MM.1S (cell line): ENCODE measurements at regions not wholly inside any gene's neighbourhood (a gene's known extent, or its start where the extent isn't known, plus 50 kb on each side); places are given as distances from the start of the nearest gene placed in this dataset.

Experiments
- DNase-seq: peaks from one replicate; pipeline ENCODE4 v3.0.0-alpha.2; 2015
- H2AFZ ChIP-seq: fragments of 300-600 bp; sonication (generic); 2 replicates; pipeline ENCODE4 v1.6.0; 2016; ENCODE audit warnings: antibody characterized with exemption, low read length
- H3F3A ChIP-seq: fragments of 300-600 bp; sonication (generic); 2 replicates; pipeline ENCODE4 v1.6.1; 2016; ENCODE audit warnings: mild to moderate bottlenecking, antibody characterized with exemption, low read length, moderate library complexity, mixed read lengths; ENCODE audit not compliant: insufficient read depth
- H3K27ac ChIP-seq: fragments of 300-600 bp; sonication (generic); 2 replicates; pipeline ENCODE4 v1.5.1; 2016; ENCODE audit warnings: mild to moderate bottlenecking, low read length
- H3K27me3 ChIP-seq: fragments of 300-600 bp; sonication (generic); replicated peaks from 2 replicates; pipeline ENCODE4 v1.6.0; 2016; ENCODE audit warnings: low read length; ENCODE audit not compliant: insufficient read depth
- H3K36me3 ChIP-seq: fragments of 300-600 bp; sonication (generic); replicated peaks from 2 replicates; pipeline ENCODE4 v1.6.1; 2016; ENCODE audit warnings: mild to moderate bottlenecking, low read length, mixed read lengths; ENCODE audit not compliant: insufficient read depth
- H3K4me1 ChIP-seq: fragments of 300-600 bp; sonication (generic); 2 replicates; pipeline ENCODE4 v1.6.1; 2016; ENCODE audit warnings: low read length, mixed read lengths
- H3K4me2 ChIP-seq: fragments of 300-600 bp; sonication (generic); 2 replicates; pipeline ENCODE4 v1.6.0; 2016; ENCODE audit warnings: low read depth, low read length
- H3K4me3 ChIP-seq: fragments of 300-600 bp; sonication (generic); 2 replicates; pipeline ENCODE4 v1.5.1; 2016; ENCODE audit warnings: low read length, mixed read lengths
- H3K79me2 ChIP-seq: fragments of 300-600 bp; sonication (generic); 2 replicates; pipeline ENCODE4 v1.6.1; 2016; ENCODE audit warnings: mixed run types, low read length, mixed read lengths
- H3K9ac ChIP-seq: fragments of 300-600 bp; sonication (generic); 2 replicates; pipeline ENCODE4 v1.6.1; 2016; ENCODE audit warnings: low read length, mixed read lengths
- H3K9me2 ChIP-seq: fragments of 300-600 bp; sonication (generic); replicated peaks from 2 replicates; pipeline ENCODE4 v1.6.1; 2016; ENCODE audit warnings: mild to moderate bottlenecking, low read length, mixed read lengths; ENCODE audit not compliant: insufficient read depth
- H3K9me3 ChIP-seq: fragments of 300-600 bp; sonication (generic); replicated peaks from 2 replicates; pipeline ENCODE4 v1.6.1; 2016; ENCODE audit warnings: mild to moderate bottlenecking, low read length, mixed read lengths; ENCODE audit not compliant: insufficient read depth
- H4K20me1 ChIP-seq: fragments of 300-600 bp; sonication (generic); 2 replicates; pipeline ENCODE4 v1.6.1; 2016; ENCODE audit warnings: mild to moderate bottlenecking, low read length, moderate library complexity, mixed read lengths; ENCODE audit not compliant: insufficient read depth
- CTCF ChIP-seq: fragments of 300-600 bp; sonication (generic); IDR thresholded peaks from 2 replicates; pipeline ENCODE4 v1.5.1; 2016; ENCODE audit warnings: antibody characterized with exemption, low read length, mixed read lengths
- EZH2 ChIP-seq: fragments of 300-600 bp; sonication (generic); optimal IDR thresholded peaks from 2 replicates; pipeline ENCODE3; 2017; ENCODE audit warnings: low read depth, mild to moderate bottlenecking, antibody characterized with exemption, low read length, mixed read lengths
- EZH2phosphoT487 ChIP-seq: fragments of 300-600 bp; sonication (generic); IDR thresholded peaks from 2 replicates; pipeline ENCODE4 v1.6.1; 2018; ENCODE audit warnings: antibody characterized with exemption, low read length

DNA sequence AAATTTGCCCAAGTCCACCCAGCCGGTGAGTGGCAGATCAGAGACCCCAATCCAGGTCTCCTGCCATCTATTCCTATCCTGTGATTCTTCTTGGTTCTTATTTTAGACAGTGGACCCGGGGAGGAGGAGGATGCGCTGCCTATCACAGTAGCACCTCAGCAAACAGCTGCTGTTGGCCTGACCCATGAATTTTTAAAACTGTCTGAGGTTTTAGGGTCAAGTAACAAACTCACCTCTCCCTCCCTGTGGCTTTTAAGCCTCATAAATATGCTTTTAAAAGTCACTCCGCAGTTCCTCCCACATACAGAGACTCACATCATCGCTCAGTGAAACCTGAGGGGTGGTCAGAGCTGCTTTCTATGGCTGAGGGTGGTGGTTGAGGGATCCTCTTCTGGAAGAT lies 128.6 kb downstream of the NAV1 start:
- Histone ChIP-seq H3K4me3 (no peak overlapping the region), H3K9me2 (no peaks in the 10 kb centered on the region), H3K9ac (no peak overlapping the region), H3F3A (no peaks in the 10 kb centered on the region), H3K9me3 (no peaks in the 10 kb centered on the region), H3K4me1 (no peaks in the 10 kb centered on the region), H3K27me3 (no peaks in the 10 kb centered on the region; the same call in 1 of the 2 replicates), H3K27ac (no peak overlapping the region), H3K4me2 (no peak overlapping the region), H4K20me1 (no peaks in the 10 kb centered on the region), H3K36me3 (no peaks in the 10 kb centered on the region), H2AFZ (no peak overlapping the region), H3K79me2 (no peaks in the 10 kb centered on the region)
- TF ChIP-seq EZH2 (no peak), EZH2phosphoT487 (no peak), CTCF (no peak)
- no peak for DNase-seq

- Histone ChIP-seq H3K27ac (no peak overlapping the region), H3K9me2 (no peaks in the 10 kb centered on the region), H3K27me3 (no peaks in the 10 kb centered on the region; the same call in 1 of the 2 replicates), H3K36me3 (no peaks in the 10 kb centered on the region), H3K79me2 (no peaks in the 10 kb centered on the region), H3F3A (no peaks in the 10 kb centered on the region), H3K4me3 (no peak overlapping the region), H3K4me2 (no peak overlapping the region), H3K9me3 (no peaks in the 10 kb centered on the region), H3K4me1 (no peaks in the 10 kb centered on the region), H4K20me1 (no peaks in the 10 kb centered on the region), H3K9ac (no peak overlapping the region), H2AFZ (no peak overlapping the region)
- no peak for DNase-seq
- no peak for TF ChIP-seq EZH2
- no peak for TF ChIP-seq EZH2phosphoT487
- TF ChIP-seq CTCF = no peak
Observed at GRCh38 chr1:201670517-201670916, 131.6 kb downstream of the NAV1 start.

DNA sequence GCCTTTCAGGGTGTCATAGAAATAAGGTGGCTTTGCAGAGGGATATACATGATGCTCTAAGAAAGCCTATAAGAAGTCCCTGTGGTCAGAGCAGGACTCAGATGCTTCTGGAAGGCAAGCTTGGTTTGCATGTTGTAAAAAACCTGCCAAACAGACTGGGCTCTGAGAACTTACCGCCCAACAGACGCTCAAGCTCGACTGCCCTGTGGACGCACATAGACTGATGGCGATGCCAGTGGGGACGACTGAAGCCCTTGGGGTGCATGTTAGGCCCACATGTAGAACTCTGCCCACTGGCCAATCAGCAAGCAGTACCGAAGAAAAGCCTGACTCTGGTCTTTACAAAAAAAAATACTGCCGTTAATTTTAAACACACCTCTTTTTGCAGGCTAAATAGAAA lies 133.8 kb downstream of the NAV1 start:
- H3K4me1 ChIP-seq = no peaks in the 10 kb centered on the region
- no peak for TF ChIP-seq CTCF
- TF ChIP-seq EZH2 = no peak
- TF ChIP-seq EZH2phosphoT487 = no peak
- H3F3A ChIP-seq = no peaks in the 10 kb centered on the region
- H3K27ac ChIP-seq = no peak overlapping the region
- H3K9ac ChIP-seq = no peak overlapping the region
- no peaks in the 10 kb centered on the region for H3K79me2 ChIP-seq
- no peaks in the 10 kb centered on the region for H3K36me3 ChIP-seq
- no peak overlapping the region for H3K4me2 ChIP-seq
- DNase-seq = no peak
- no peaks in the 10 kb centered on the region for H4K20me1 ChIP-seq
- no peaks in the 10 kb centered on the region for H3K9me3 ChIP-seq
- no peak overlapping the region for H2AFZ ChIP-seq
- no peak overlapping the region for H3K4me3 ChIP-seq
- H3K9me2 ChIP-seq = no peaks in the 10 kb centered on the region
- no peaks in the 10 kb centered on the region for H3K27me3 ChIP-seq

DNA sequence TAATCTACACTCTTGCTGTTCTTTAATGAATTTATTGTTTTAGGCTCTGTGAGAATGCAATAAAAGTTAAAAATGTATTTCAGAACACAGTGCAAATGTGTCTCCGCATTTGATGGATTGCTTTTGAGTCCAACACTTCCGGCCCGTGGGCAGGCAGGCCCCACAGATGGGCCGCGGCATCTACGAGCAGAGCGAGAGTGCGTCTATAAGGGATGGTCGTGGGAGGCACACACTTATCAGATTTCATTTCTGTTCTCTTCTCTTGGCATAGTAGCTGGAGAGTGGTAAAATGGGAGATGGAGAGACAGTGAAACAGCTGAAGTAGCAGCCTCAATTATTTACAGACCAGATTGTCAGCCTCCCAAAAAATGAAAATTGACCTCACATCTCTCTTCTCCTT lies 134.2 kb downstream of the NAV1 start:
- no peak overlapping the region for H3K9ac ChIP-seq
- H3K4me3 ChIP-seq = no peak overlapping the region
- no peak overlapping the region for H2AFZ ChIP-seq
- H3K27me3 ChIP-seq = no peaks in the 10 kb centered on the region
- H4K20me1 ChIP-seq = no peaks in the 10 kb centered on the region
- H3K79me2 ChIP-seq = no peaks in the 10 kb centered on the region
- no peaks in the 10 kb centered on the region for H3K9me3 ChIP-seq
- no peak for DNase-seq
- TF ChIP-seq EZH2 = no peak
- no peak for TF ChIP-seq CTCF
- no peak for TF ChIP-seq EZH2phosphoT487
- H3K4me1 ChIP-seq = no peaks in the 10 kb centered on the region
- H3K27ac ChIP-seq = no peak overlapping the region
- no peaks in the 10 kb centered on the region for H3K36me3 ChIP-seq
- no peaks in the 10 kb centered on the region for H3F3A ChIP-seq
- H3K9me2 ChIP-seq = no peaks in the 10 kb centered on the region
- H3K4me2 ChIP-seq = no peak overlapping the region
